ENCODE measurements at regions not wholly inside any gene's neighbourhood (a gene's known extent, or its start where the extent isn't known, plus 50 kb on each side); places are given as distances from the start of the nearest gene placed in this dataset.

GRCh38 chr15:75786575-75786947 is 56.7 kb upstream of the UBE2Q2 start:
- H3K4me1 ChIP-seq (ENCODE audit: control insufficient read depth, extremely low read depth, insufficient read depth, low read length): no peaks in the 10 kb centered on the region
- TF ChIP-seq EZH2 (IDR thresholded peaks at IDR 0.05; ENCODE audit: borderline replicate concordance, low read depth, low read length, severe bottlenecking) (no peak), MYC (IDR thresholded peaks at IDR 0.05; ENCODE audit: low read depth, low read length) (no peak), JUN (IDR thresholded peaks at IDR 0.05; ENCODE audit: borderline replicate concordance, insufficient read depth, insufficient read length, low read depth) (no peak), MAX (IDR thresholded peaks at IDR 0.05; ENCODE audit: insufficient read depth, insufficient read length) (no peak), GATA2 (IDR thresholded peaks at IDR 0.05; ENCODE audit: insufficient read depth, insufficient read length, low read depth, low read length) (no peak), POLR2AphosphoS5 (IDR thresholded peaks at IDR 0.05; ENCODE audit: insufficient read depth, low read depth, low read length) (no peak), POLR2A (IDR thresholded peaks at IDR 0.05; ENCODE audit: low read depth, low read length) (no peak), CTCF (IDR thresholded peaks at IDR 0.05; ENCODE audit: extremely low read depth in 1 of 2, insufficient read depth in 1 of 2, low read depth in 1 of 2, low read length in 2 of 2) (no peak), FOS (IDR thresholded peaks at IDR 0.05; ENCODE audit: borderline replicate concordance, insufficient read depth, low read length) (no peak)
- DNase-seq (ENCODE audit: low read depth, low spot score) (no peak), FAIRE-seq (no peak)
- dilution Hi-C loops (cut with MboI; ENCODE audit: extremely low pct_ligation_motif_present, low sequenced_read_pairs): no loop called here
- no TSS peak for BruUV-seq (replicated peaks)
- no peaks in the 10 kb centered on the region for H3K36me3 ChIP-seq (ENCODE audit: control insufficient read depth in 2 of 2, extremely low read depth in 1 of 2, insufficient read depth in 2 of 2, low read length in 2 of 2)
- H4K20me1 ChIP-seq (replicated peaks; ENCODE audit: control insufficient read depth, extremely low read depth, insufficient read depth, low read length): no peaks in the 10 kb centered on the region
- no peaks in the 10 kb centered on the region for H3K79me2 ChIP-seq (ENCODE audit: control insufficient read depth, insufficient read depth, low read length)
- H3K27ac ChIP-seq (ENCODE audit: insufficient read depth, low read depth, low read length): no peak overlapping the region
- ChIA-PET CTCF (interaction anchor here (0.6 to 2.9 kb wide), 5 partner anchors 14 to 364 kb away, joined by 3 to 16 read pairs (median 6); no protein-coding TSS in a partner anchor), POLR2A (no interaction called here)
- H3K4me2 ChIP-seq (ENCODE audit: insufficient read depth, low read length): no peak overlapping the region
- intact Hi-C loops (cut with micrococcal nuclease): no loop called here
- no peak overlapping the region for H3K4me3 ChIP-seq (replicated peaks in 1 of 3; ENCODE audit: insufficient read depth in 1 of 3, low read depth in 1 of 3, low read length in 3 of 3)
- H3K9me1 ChIP-seq (replicated peaks; ENCODE audit: control insufficient read depth, extremely low read depth, insufficient read depth, low read length): no peaks in the 10 kb centered on the region
- no peaks in the 10 kb centered on the region for H3K9me3 ChIP-seq (replicated peaks; ENCODE audit: control insufficient read depth, insufficient read depth, low read length)
- no peak overlapping the region for H2AFZ ChIP-seq (ENCODE audit: low read depth, low read length)
- peaks cover 14 to 33% of the 10 kb centered on the region in 2 experiments for H3K27me3 ChIP-seq (ENCODE audit: control insufficient read depth in 2 of 2, insufficient read depth in 2 of 2, low read length in 2 of 2)
- no peak overlapping the region for H3K9ac ChIP-seq (replicated peaks; ENCODE audit: extremely low read depth, insufficient read depth, low read length)

Measured in endothelial cell of umbilical vein (primary cell).